ENCODE measurements at regions not wholly inside any gene's neighbourhood (a gene's known extent, or its start where the extent isn't known, plus 50 kb on each side); places are given as distances from the start of the nearest gene placed in this dataset.

GRCh38 chr3:14295037-14295436 lies 107.4 kb upstream of the SLC6A6 start:
- no peaks in the 10 kb centered on the region for H4K20me1 ChIP-seq (ENCODE audit: insufficient read depth, low read length)
- H3K9ac ChIP-seq (ENCODE audit: low read length) = no peak overlapping the region
- no peak overlapping the region for H3K27ac ChIP-seq (ENCODE audit: low read length)
- no peak for TF ChIP-seq EZH2 (optimal IDR thresholded peaks at IDR 0.05; ENCODE audit: low read depth, low read length)
- no peak for TF ChIP-seq CTCF (IDR thresholded peaks at IDR 0.05; ENCODE audit: low read length)
- no peak for TF ChIP-seq EZH2phosphoT487 (IDR thresholded peaks at IDR 0.05; ENCODE audit: low read length)
- no peaks in the 10 kb centered on the region; the same call in 1 of the 2 replicates for H3K27me3 ChIP-seq (replicated peaks; ENCODE audit: insufficient read depth, low read length)
- no peaks in the 10 kb centered on the region for H3K9me2 ChIP-seq (replicated peaks; ENCODE audit: insufficient read depth, low read length)
- H3K79me2 ChIP-seq (ENCODE audit: low read length) = no peaks in the 10 kb centered on the region
- H3K9me3 ChIP-seq (replicated peaks; ENCODE audit: insufficient read depth, low read length) = no peaks in the 10 kb centered on the region
- no peaks in the 10 kb centered on the region for H3K4me1 ChIP-seq (ENCODE audit: low read length)
- no peaks in the 10 kb centered on the region for H3K36me3 ChIP-seq (replicated peaks; ENCODE audit: insufficient read depth, low read length)
- no peak overlapping the region for H3K4me3 ChIP-seq (ENCODE audit: low read length)
- no peak overlapping the region for H2AFZ ChIP-seq (ENCODE audit: low read length)
- no peaks in the 10 kb centered on the region for H3F3A ChIP-seq (ENCODE audit: insufficient read depth, low read length)
- no peak for DNase-seq
- no peak overlapping the region for H3K4me2 ChIP-seq (ENCODE audit: low read depth, low read length)

GRCh38 chr3:14295801-14296200 lies 106.6 kb upstream of the SLC6A6 start:
- Histone ChIP-seq H3K79me2 (ENCODE audit: low read length) (no peaks in the 10 kb centered on the region), H3F3A (ENCODE audit: insufficient read depth, low read length) (no peaks in the 10 kb centered on the region), H3K9me3 (replicated peaks; ENCODE audit: insufficient read depth, low read length) (no peaks in the 10 kb centered on the region), H3K36me3 (replicated peaks; ENCODE audit: insufficient read depth, low read length) (no peaks in the 10 kb centered on the region), H3K9ac (ENCODE audit: low read length) (no peak overlapping the region), H2AFZ (ENCODE audit: low read length) (no peak overlapping the region), H3K27ac (ENCODE audit: low read length) (no peak overlapping the region), H3K4me1 (ENCODE audit: low read length) (no peaks in the 10 kb centered on the region), H4K20me1 (ENCODE audit: insufficient read depth, low read length) (no peaks in the 10 kb centered on the region), H3K4me3 (ENCODE audit: low read length) (no peak overlapping the region), H3K27me3 (replicated peaks; ENCODE audit: insufficient read depth, low read length) (no peaks in the 10 kb centered on the region; the same call in 1 of the 2 replicates), H3K4me2 (ENCODE audit: low read depth, low read length) (no peak overlapping the region), H3K9me2 (replicated peaks; ENCODE audit: insufficient read depth, low read length) (no peaks in the 10 kb centered on the region)
- no peak for DNase-seq
- TF ChIP-seq CTCF (IDR thresholded peaks at IDR 0.05; ENCODE audit: low read length) = no peak
- no peak for TF ChIP-seq EZH2phosphoT487 (IDR thresholded peaks at IDR 0.05; ENCODE audit: low read length)
- no peak for TF ChIP-seq EZH2 (optimal IDR thresholded peaks at IDR 0.05; ENCODE audit: low read depth, low read length)

GRCh38 chr3:14297305-14297704 lies 105.1 kb upstream of the SLC6A6 start:
- H3K79me2 ChIP-seq (ENCODE audit: low read length) = no peaks in the 10 kb centered on the region
- no peak for TF ChIP-seq EZH2 (optimal IDR thresholded peaks at IDR 0.05; ENCODE audit: low read depth, low read length)
- no peak for TF ChIP-seq CTCF (IDR thresholded peaks at IDR 0.05; ENCODE audit: low read length)
- TF ChIP-seq EZH2phosphoT487 (IDR thresholded peaks at IDR 0.05; ENCODE audit: low read length) = no peak
- H3K36me3 ChIP-seq (replicated peaks; ENCODE audit: insufficient read depth, low read length) = no peaks in the 10 kb centered on the region
- no peak overlapping the region for H3K4me2 ChIP-seq (ENCODE audit: low read depth, low read length)
- no peak overlapping the region for H3K9ac ChIP-seq (ENCODE audit: low read length)
- H3K27ac ChIP-seq (ENCODE audit: low read length) = no peak overlapping the region
- peaks cover 5% of the 10 kb centered on the region; the same call in 1 of the 2 replicates for H3K27me3 ChIP-seq (replicated peaks; ENCODE audit: insufficient read depth, low read length)
- no peaks in the 10 kb centered on the region for H3K9me2 ChIP-seq (replicated peaks; ENCODE audit: insufficient read depth, low read length)
- H3K4me3 ChIP-seq (ENCODE audit: low read length) = no peak overlapping the region
- DNase-seq = no peak
- H4K20me1 ChIP-seq (ENCODE audit: insufficient read depth, low read length) = no peaks in the 10 kb centered on the region
- no peaks in the 10 kb centered on the region for H3K4me1 ChIP-seq (ENCODE audit: low read length)
- H3K9me3 ChIP-seq (replicated peaks; ENCODE audit: insufficient read depth, low read length) = no peaks in the 10 kb centered on the region
- H2AFZ ChIP-seq (ENCODE audit: low read length) = no peak overlapping the region
- no peaks in the 10 kb centered on the region for H3F3A ChIP-seq (ENCODE audit: insufficient read depth, low read length)

Data from MM.1S (cell line).